ENCODE measurements at regions not wholly inside any gene's neighbourhood (a gene's known extent, or its start where the extent isn't known, plus 50 kb on each side); places are given as distances from the start of the nearest gene placed in this dataset.
A peak's percentile ranks its signal among the peaks of the same experiment; 100 is the strongest.

- TF ChIP-seq GATA3 (IDR thresholded peaks at IDR 0.05; ENCODE audit: low read depth, low read length) (no peak), GATA2 (IDR thresholded peaks at IDR 0.05; ENCODE audit: low read depth, low read length) (peak; percentile 66)
Observed at GRCh38 chr15:77759896-77760592, 127.3 kb upstream of the LINGO1 start.
